Endothelial cell of umbilical vein (primary cell): ENCODE measurements at regions not wholly inside any gene's neighbourhood (a gene's known extent, or its start where the extent isn't known, plus 50 kb on each side); places are given as distances from the start of the nearest gene placed in this dataset.

Experiments
- EZH2 ChIP-seq: IDR thresholded peaks from 2 replicates; pipeline ENCODE4 v1.6.1; 2012; ENCODE audit warnings: borderline replicate concordance, low read depth, mild to moderate bottlenecking, moderate library complexity, low read length, inconsistent platforms; ENCODE audit not compliant: severe bottlenecking
- JUN ChIP-seq: IDR thresholded peaks from 2 replicates; pipeline ENCODE4 v1.6.1; 2011; ENCODE audit warnings: borderline replicate concordance, low read depth; ENCODE audit not compliant: insufficient read length, insufficient read depth
- MYC ChIP-seq: IDR thresholded peaks from one replicate; pipeline ENCODE4 v1.6.1; 2011; ENCODE audit warnings: mild to moderate bottlenecking, low read depth, low read length
- POLR2A ChIP-seq: IDR thresholded peaks from 2 replicates; pipeline ENCODE4 v1.6.1; 2012; ENCODE audit warnings: low read depth, mild to moderate bottlenecking, control low read depth, low read length
- POLR2AphosphoS5 ChIP-seq: IDR thresholded peaks from 2 replicates; pipeline ENCODE4 v1.6.1; 2012; ENCODE audit warnings: low read depth, mild to moderate bottlenecking, control low read depth, low read length, moderate library complexity; ENCODE audit not compliant: insufficient read depth
- TF ChIP-seq, protein P1 (sequence below), 2 donors: IDR thresholded peaks; 1 replicate in 1 of 2; 2 replicates in 1 of 2; pipeline ENCODE4 v1.5.1; 2011; ENCODE audit warnings: low read length in 2 of 2, mild to moderate bottlenecking in 2 of 2, moderate library complexity in 2 of 2, control low read depth in 1 of 2, inconsistent platforms in 1 of 2, low read depth in 1 of 2; ENCODE audit not compliant: insufficient read depth in 1 of 2; ENCODE audit errors: extremely low read depth in 1 of 2

DNA sequence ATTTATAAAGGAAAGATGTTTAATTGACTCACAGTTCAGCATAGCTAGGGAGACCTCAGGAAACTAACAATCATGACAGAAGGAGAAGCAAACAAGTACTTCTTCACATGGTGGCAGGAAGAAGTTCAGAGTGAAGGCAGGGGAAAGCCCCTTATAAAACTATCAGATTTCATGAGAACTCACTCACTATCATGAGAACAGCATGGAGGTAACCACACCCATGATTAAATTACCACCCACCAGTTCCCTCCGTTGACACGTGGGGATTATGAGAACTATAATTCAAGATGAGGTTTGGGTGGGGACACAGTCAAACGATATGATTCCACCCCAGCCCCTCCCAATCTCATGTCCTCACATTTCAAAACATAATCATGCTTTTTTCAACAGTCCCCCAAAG, 124.2 kb upstream of the PCGF5 start:
- TF ChIP-seq, protein P1, sequence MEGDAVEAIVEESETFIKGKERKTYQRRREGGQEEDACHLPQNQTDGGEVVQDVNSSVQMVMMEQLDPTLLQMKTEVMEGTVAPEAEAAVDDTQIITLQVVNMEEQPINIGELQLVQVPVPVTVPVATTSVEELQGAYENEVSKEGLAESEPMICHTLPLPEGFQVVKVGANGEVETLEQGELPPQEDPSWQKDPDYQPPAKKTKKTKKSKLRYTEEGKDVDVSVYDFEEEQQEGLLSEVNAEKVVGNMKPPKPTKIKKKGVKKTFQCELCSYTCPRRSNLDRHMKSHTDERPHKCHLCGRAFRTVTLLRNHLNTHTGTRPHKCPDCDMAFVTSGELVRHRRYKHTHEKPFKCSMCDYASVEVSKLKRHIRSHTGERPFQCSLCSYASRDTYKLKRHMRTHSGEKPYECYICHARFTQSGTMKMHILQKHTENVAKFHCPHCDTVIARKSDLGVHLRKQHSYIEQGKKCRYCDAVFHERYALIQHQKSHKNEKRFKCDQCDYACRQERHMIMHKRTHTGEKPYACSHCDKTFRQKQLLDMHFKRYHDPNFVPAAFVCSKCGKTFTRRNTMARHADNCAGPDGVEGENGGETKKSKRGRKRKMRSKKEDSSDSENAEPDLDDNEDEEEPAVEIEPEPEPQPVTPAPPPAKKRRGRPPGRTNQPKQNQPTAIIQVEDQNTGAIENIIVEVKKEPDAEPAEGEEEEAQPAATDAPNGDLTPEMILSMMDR (IDR thresholded peaks at IDR 0.05; ENCODE audit: extremely low read depth in 1 of 2, insufficient read depth in 1 of 2, low read depth in 1 of 2, low read length in 2 of 2) = no peak
- no peak for TF ChIP-seq EZH2
- TF ChIP-seq POLR2AphosphoS5 = no peak
- no peak for TF ChIP-seq POLR2A
- TF ChIP-seq JUN = no peak
- TF ChIP-seq MYC = no peak
